Esophagus muscularis mucosa (tissue), 4 donors: ENCODE measurements at regions not wholly inside any gene's neighbourhood (a gene's known extent, or its start where the extent isn't known, plus 50 kb on each side); places are given as distances from the start of the nearest gene placed in this dataset.

Experiments used
- EP300 ChIP-seq: sonication (generic); formaldehyde crosslinking; IDR thresholded peaks from one replicate; pipeline ENCODE4 v1.6.1; 2017; ENCODE audit warnings: antibody characterized with exemption
- POLR2A ChIP-seq: fragments of 450-650 bp; IDR thresholded peaks from one replicate; pipeline ENCODE4 v1.6.1; 2017; ENCODE audit warnings: antibody characterized with exemption, moderate library complexity, mild to moderate bottlenecking, low read depth
- POLR2AphosphoS5 ChIP-seq, 2 donors: sonication (generic); formaldehyde crosslinking; IDR thresholded peaks; one replicate each; pipeline ENCODE4 v1.6.1; 2017; ENCODE audit warnings: antibody characterized with exemption in 2 of 2
- TF ChIP-seq, protein P1 (sequence below), 3 experiments: fragments of 200-600 bp in 2 of 3; fragments of 450-650 bp in 1 of 3; sonication (generic) in 2 of 3; IDR thresholded peaks; one replicate each; pipeline ENCODE4 v1.5.1; 2017 to 2019; ENCODE audit warnings: antibody characterized with exemption in 3 of 3, mild to moderate bottlenecking in 2 of 3, moderate library complexity in 1 of 3

DNA sequence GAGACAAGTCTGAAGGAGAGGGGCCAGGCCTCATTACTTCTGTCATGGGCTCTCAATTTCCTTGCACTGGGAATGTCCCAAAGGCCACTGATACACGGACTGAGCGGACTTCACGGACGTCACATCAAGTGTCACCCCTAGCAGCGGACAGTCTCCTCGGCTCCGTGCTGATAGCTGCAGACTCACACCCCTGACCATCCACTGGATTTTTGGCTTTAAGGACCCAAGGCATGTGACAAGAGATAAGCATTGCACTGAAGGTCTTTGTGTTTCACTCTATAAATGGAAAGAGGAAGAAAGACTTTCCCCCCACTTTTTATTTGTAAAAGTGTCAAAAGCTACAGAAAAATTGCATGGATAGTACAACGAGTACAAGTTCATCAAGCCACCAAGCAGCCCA lies 200.4 kb upstream of the FGGY start:
- TF ChIP-seq, protein P1, sequence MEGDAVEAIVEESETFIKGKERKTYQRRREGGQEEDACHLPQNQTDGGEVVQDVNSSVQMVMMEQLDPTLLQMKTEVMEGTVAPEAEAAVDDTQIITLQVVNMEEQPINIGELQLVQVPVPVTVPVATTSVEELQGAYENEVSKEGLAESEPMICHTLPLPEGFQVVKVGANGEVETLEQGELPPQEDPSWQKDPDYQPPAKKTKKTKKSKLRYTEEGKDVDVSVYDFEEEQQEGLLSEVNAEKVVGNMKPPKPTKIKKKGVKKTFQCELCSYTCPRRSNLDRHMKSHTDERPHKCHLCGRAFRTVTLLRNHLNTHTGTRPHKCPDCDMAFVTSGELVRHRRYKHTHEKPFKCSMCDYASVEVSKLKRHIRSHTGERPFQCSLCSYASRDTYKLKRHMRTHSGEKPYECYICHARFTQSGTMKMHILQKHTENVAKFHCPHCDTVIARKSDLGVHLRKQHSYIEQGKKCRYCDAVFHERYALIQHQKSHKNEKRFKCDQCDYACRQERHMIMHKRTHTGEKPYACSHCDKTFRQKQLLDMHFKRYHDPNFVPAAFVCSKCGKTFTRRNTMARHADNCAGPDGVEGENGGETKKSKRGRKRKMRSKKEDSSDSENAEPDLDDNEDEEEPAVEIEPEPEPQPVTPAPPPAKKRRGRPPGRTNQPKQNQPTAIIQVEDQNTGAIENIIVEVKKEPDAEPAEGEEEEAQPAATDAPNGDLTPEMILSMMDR (IDR thresholded peaks at IDR 0.05) = no peak
- no peak for TF ChIP-seq POLR2A
- TF ChIP-seq EP300 = no peak
- no peak for TF ChIP-seq POLR2AphosphoS5 (IDR thresholded peaks at IDR 0.05)
